CD1c-positive myeloid dendritic cell (primary cell): ENCODE measurements at regions not wholly inside any gene's neighbourhood (a gene's known extent, or its start where the extent isn't known, plus 50 kb on each side); places are given as distances from the start of the nearest gene placed in this dataset.
"Not testable (repeated sequence)": the region's sequence is repeated elsewhere in the genome, so short reads cannot be mapped to it uniquely, and the experiment has no call there.

Experiments
- DNase-seq: peaks from one replicate; pipeline ENCODE4 v3.0.0-alpha.2; 2016; ENCODE audit errors: extremely low spot score

DNA sequence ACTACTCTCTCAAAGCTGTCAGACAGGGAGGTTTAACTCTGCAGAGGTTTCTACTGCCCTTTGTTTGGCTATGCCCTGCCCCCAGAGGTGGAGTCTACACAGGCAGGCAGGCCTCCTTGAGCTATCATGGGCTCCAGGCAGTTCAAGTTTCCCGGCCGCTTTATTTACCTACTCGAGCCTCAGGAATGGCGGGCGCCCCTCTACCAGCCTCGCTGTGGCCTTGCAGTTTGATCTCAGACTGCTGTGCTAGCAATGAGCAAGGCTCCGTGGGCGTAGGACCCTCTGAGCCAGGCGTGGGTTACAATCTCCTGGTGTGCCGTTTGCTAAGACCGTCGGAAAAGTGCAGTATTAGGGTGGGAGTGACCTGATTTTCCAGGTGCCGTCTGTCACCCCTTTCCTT is 124.3 kb downstream of the PTCHD1 start:
- DNase-seq: not testable (repeated sequence)

DNA sequence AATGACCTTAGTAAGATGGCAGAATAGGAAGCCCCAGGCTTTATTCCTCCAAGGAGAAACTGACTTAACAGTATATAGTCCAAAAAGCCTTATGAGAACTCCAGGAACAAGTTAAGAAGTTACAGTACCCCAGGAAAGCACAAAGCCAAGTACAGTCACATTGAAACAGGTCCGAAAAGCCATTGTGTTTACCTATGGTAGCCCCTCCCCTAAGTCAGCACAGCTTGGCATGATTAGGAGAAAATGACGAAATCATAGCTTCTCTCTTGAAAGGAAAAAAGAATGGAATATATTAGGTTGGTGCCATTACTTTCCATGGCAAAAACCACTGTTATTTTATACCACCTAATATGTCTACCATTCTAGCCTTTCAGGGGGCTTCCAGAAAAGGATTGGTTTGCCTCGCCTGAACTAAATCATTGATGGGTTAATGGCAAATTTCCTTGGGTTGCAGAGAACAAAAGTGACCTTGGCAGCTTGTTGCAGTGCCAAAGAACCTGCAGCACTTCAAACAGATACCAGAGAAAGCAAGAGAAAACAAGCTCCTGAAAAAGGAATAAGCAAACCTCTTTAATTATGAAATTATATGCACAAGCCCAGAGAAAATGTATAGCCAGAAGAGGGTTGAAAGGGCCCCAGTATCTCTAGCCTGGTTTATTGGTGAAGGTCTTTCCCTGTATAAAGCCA is 130.6 kb downstream of the PTCHD1 start:
- DNase-seq: no peak

DNA sequence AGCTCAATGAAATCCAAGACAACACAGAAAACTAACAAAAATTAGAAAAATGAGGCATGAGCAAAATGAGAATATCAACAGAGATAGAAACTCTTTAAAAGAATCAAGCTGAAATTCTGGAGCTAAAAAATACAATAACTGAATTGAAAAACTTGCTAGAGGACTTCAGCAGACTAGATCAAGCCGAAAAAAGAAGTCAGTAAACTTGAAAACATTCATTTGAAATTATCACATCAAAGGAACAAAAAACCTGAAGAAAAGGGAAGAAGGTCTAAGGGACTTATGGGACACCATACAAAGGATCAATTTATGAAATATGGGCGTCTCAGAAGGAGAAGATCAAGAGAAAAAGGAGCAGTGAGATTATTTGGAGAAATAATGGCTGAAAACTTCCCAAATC is 131.3 kb downstream of the PTCHD1 start:
- DNase-seq: no peak

- no peak for DNase-seq
Observed at GRCh38 chrX:23478056-23478455, 143.4 kb downstream of the PTCHD1 start.

GRCh38 chrX:23478561-23478960 is 143.9 kb downstream of the PTCHD1 start:
- DNase-seq: no peak

- no peak for DNase-seq
Observed at GRCh38 chrX:23482561-23482960, 147.9 kb downstream of the PTCHD1 start.

GRCh38 chrX:23483396-23483795 is 148.7 kb downstream of the PTCHD1 start:
- DNase-seq: no peak

DNA sequence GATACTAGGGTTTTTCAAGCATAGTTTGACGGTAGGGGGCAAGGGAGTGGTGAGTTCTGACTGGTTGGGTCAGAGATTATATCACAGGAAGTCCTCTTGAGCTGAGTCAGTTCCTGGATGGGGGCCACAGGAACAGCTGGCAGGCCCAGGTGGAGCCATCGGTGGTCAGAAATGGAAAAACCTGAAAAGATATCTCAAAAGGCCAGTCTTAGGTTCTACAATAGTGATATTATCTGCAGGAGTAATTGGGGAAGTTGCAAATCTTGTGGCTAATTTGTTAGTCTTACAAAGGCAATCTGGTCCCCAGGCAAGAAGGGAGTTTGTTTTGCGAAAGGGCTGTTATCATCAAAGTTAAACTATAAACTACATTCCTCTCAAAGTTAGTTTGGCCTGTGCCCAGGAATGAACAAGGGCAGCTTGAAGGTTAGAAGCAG is 159.3 kb downstream of the PTCHD1 start:
- DNase-seq: no peak

GRCh38 chrX:23494741-23495140 is 160.1 kb downstream of the PTCHD1 start:
- no peak for DNase-seq

DNA sequence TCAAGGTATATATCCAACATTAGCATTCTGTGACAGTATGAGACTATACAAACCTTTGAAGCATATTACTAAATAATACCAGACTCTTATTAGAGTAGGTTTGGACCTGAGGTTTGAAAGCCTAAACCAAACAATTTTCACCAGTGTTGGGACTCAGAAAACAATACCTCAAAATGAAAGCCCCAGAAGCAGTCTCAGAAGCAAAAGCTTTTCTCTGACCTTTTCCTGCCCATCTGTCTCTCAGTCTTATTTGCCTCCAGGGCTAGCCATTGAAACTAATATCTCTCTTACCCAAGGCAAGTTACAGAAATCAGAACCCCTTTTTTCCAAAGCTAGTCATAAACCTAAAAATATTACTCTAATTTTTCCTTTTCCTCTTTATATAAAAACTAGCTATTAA is 163.3 kb downstream of the PTCHD1 start:
- DNase-seq: no peak

- no peak for DNase-seq
Observed at GRCh38 chrX:23501974-23502373, 165.3 kb upstream of the PRDX4 start.

- DNase-seq: no peak
Observed at GRCh38 chrX:23503835-23504539, 163.3 kb upstream of the PRDX4 start.

DNA sequence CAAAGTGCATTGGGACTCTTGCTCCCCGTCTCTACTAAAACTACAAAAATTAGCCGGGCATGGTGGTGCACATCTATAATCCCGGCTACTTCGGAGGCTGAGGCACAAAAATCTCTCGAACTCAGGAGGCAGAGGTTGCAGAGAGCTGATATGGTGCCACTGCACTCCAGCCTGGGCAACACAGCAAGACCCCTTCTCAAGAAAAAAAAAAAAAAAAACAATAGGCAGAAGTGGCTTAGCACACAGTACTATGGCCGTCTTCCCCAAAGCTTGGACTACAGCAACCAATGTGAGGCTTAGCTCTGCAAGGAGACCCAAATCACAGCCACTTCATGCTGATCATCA is 162.8 kb upstream of the PRDX4 start:
- no peak for DNase-seq

DNA sequence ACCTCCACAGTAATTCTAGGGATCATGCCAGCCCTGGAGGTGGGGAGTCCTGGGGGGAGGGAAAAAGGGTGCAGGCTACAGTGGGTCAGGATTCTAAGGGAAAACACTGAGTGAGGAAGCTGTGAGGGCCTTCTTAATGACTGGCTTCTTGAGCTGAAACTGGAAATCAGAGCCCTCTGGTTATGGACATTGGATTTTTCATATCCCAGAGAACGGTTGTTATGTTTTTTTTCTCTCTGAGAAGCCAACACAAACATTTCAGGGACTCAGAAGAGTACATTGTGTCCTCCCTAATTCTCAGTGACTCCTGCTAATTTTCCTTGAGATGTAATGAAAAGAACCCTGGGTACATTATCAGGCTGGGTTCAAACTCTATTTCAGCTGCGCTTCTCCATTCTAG is 162.4 kb upstream of the PRDX4 start:
- DNase-seq: no peak

GRCh38 chrX:23505531-23506303 is 161.6 kb upstream of the PRDX4 start:
- no peak for DNase-seq

- DNase-seq: no peak
Observed at GRCh38 chrX:23509256-23509655, 158.0 kb upstream of the PRDX4 start.

DNA sequence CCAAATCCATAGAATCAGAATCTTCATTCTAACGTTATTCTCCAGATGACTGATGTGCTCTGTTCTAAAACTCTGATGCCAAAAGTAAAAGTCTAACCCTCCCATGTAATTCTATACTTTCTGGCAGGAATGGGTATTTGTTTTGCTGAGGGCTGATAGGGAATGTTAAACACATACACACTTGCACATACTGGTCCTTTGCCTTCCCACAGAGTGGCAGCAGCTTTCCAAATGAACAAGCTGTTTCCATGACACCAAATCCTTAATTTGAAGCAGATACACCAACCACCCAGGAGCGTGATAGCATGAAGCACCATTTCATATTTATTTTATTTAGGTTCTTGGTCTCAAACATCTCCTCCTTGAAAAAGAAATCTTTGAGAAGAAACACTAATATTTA is 155.5 kb upstream of the PRDX4 start:
- no peak for DNase-seq

DNA sequence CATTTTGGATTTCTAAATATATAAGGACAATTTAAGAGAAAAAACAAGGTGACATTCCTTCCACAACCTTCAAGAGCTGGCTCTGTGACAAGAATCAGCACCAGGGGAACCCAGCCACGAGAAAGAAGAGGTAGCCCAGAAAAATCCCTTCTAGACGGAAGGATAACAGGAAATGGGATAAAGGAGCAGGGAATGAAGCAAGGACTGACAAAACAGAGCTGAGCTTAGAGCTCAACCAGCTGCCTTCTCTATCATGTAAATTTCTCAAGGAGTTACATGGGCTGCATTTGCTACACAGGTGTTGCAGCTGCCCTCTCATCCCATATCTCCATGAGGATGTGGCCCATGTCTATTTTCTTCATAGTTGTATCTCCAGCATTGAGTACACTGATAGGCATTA is 154.2 kb upstream of the PRDX4 start:
- DNase-seq: no peak

DNA sequence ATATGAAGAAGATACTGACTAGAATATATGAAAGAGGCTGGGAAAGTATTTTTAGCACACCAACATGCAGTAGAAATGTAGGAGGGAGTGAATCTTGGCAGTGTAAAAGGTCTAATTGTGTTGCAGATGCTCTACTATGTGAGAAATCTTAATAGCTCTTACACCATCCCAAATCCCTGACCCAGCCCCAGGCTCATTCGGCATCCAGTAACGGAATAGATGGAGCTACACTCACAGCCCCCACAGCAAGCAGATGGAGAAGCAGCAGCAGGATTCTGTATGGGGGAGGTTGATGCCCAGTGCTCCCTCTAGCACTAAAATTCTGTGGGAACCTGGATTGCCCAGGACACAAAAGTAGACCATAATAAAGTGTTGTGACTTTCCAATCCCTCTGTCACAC is 153.2 kb upstream of the PRDX4 start:
- no peak for DNase-seq

DNA sequence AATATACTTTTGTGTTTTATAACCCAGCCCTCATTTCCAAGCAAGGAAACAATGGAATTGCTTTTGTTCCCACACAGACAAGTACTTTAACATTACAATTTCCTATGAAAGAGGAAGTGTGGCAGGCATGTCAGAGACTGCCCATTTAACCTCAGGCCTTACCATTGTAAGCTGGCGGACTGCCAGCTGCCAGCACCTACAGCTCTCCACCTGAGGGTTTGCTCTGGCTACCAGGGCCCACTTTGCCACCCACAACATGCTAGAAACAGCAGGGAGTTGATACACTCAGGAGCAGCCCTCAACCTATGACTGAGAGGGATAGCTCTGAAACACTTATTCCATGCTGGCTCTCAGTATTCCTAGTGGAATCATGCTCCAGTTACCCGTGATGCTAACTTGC is 152.3 kb upstream of the PRDX4 start:
- DNase-seq: no peak

DNA sequence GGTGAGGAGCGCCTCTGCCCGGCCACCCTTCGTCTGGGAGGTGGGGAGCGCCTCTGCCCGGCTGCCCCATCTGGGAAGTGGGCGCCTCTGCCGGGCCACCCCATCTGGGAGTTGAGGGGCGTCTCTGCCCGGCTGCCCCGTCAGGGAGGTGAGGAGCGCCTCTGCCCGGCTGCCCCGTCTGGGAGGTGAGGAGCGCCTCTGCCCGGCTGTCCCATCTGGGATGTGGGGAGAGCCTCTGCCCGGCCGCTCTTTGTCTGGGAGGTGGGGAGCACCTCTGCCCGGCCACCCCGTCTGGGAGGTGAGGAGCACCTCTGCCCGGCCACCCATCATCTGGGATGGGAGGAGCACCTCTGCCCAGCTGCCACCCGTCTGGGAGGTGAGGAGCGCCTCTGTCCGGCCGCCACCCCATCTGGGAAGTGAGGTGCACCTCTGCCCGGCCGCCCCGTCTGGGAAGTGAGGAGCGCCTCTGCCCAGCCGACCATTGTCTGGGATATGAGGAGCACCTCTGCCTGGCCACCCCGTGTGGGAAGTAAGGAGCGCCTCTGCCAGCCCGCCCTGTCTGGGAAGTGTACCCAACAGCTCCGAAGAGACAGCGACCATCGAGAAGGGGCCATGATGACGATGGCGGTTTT is 144.2 kb upstream of the PRDX4 start:
- not testable (repeated sequence) for DNase-seq

GRCh38 chrX:23524467-23524866 is 142.8 kb upstream of the PRDX4 start:
- DNase-seq: no peak

GRCh38 chrX:23525531-23525930 is 141.8 kb upstream of the PRDX4 start:
- DNase-seq: no peak
